ENCODE measurements at regions not wholly inside any gene's neighbourhood (a gene's known extent, or its start where the extent isn't known, plus 50 kb on each side); places are given as distances from the start of the nearest gene placed in this dataset.
"Not testable (repeated sequence)": the region's sequence is repeated elsewhere in the genome, so short reads cannot be mapped to it uniquely, and the experiment has no call there.

GRCh38 chr1:157352817-157353408 is 199.4 kb downstream of the FCRL5 start:
- intact Hi-C loops (cut with micrococcal nuclease) = no loop called here
- Mint-ChIP-seq H3K27ac (no peak overlapping the region), H3K4me1 (ENCODE audit: low read depth) (no peaks in the 10 kb centered on the region), H3K4me3 (no peak overlapping the region), H3K9me3 (no peaks in the 10 kb centered on the region), H3K27me3 (peaks cover 10% of the 10 kb centered on the region), H3K36me3 (ENCODE audit: low read depth) (no peaks in the 10 kb centered on the region)

GRCh38 chr1:157352216-157352615 is 200.1 kb downstream of the FCRL5 start:
- Mint-ChIP-seq H3K9me3 (no peaks in the 10 kb centered on the region), H3K36me3 (ENCODE audit: low read depth) (no peaks in the 10 kb centered on the region), H3K27me3 (peaks cover 16% of the 10 kb centered on the region), H3K27ac (no peak overlapping the region), H3K4me1 (ENCODE audit: low read depth) (no peaks in the 10 kb centered on the region), H3K4me3 (no peak overlapping the region)
- intact Hi-C loops (cut with micrococcal nuclease) = no loop called here

- H3K36me3 Mint-ChIP-seq (ENCODE audit: low read depth); H3K4me1 Mint-ChIP-seq (ENCODE audit: low read depth); H3K27ac Mint-ChIP-seq; H3K4me3 Mint-ChIP-seq; H3K9me3 Mint-ChIP-seq; intact Hi-C loops (cut with micrococcal nuclease): not testable (repeated sequence)
- H3K27me3 Mint-ChIP-seq = peaks cover 18% of the 10 kb centered on the region
Measured at GRCh38 chr1:157351800-157352199, 200.5 kb downstream of the FCRL5 start.

GRCh38 chr1:157348538-157349480 is 203.5 kb downstream of the FCRL5 start:
- intact Hi-C loops (cut with micrococcal nuclease) = no loop called here
- H3K27me3 Mint-ChIP-seq = peaks cover 30% of the 10 kb centered on the region
- no peak overlapping the region for H3K27ac Mint-ChIP-seq
- H3K4me1 Mint-ChIP-seq (ENCODE audit: low read depth) = no peaks in the 10 kb centered on the region
- H3K36me3 Mint-ChIP-seq (ENCODE audit: low read depth) = no peaks in the 10 kb centered on the region
- no peaks in the 10 kb centered on the region for H3K9me3 Mint-ChIP-seq
- no peak overlapping the region for H3K4me3 Mint-ChIP-seq

DNA sequence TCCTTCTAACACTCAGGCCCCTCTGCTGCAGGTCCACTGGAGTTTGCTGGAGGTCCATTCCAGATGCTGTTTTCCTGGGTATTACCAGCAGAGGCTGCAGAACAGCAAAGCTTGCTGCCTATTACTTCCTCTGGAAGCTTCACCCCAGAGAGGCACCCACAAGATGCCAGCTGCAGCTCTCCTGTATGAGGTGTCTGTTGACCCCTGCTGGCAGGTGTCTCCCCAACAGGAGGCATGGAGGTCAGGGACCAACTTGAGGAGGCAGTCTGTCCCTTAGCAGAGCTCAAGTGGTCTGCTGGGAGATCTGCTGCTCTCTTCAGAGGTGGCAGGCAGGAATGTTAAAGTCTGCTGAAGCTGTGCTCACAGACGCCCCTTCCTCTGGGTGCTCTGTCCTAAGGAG is 204.8 kb downstream of the FCRL5 start:
- intact Hi-C loops (cut with micrococcal nuclease) = no loop called here
- Mint-ChIP-seq H3K9me3 (no peaks in the 10 kb centered on the region), H3K27me3 (peaks cover 35% of the 10 kb centered on the region)

DNA sequence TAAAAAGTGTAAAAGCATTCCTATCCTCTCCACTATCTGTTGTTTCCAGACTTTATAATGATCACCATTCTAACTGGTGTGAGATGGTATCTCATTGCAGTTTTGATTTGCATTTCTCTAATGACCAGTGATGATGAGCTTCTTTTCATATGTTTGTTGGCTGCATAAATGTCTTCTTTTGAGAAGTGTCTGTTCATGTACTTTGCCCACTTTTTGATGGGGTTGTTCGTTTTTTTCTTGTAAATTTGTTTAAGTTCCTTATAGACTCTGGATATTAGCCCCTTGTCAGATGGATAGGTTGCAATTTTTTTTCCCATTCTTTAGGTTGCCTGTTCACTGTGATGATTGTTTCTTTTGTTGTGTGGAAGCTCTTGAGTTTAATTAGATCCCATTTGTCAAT is 199.6 kb upstream of the ETV3 start:
- intact Hi-C loops (cut with micrococcal nuclease); H3K27ac Mint-ChIP-seq; H3K36me3 Mint-ChIP-seq (ENCODE audit: low read depth); H3K4me3 Mint-ChIP-seq; H3K27me3 Mint-ChIP-seq: not testable (repeated sequence)
- H3K9me3 Mint-ChIP-seq = peaks cover 11% of the 10 kb centered on the region
- peaks cover 20% of the 10 kb centered on the region for H3K4me1 Mint-ChIP-seq (ENCODE audit: low read depth)

More for the DNA sequence above, 204.8 kb downstream of the FCRL5 start:
- H3K36me3 Mint-ChIP-seq (ENCODE audit: low read depth) = no peaks in the 10 kb centered on the region
- H3K4me3 Mint-ChIP-seq = no peak overlapping the region
- no peak overlapping the region for H3K27ac Mint-ChIP-seq
- no peaks in the 10 kb centered on the region for H3K4me1 Mint-ChIP-seq (ENCODE audit: low read depth)

- H3K4me3 Mint-ChIP-seq = no peak overlapping the region
Measured at GRCh38 chr1:157335056-157335455, 196.9 kb upstream of the ETV3 start.

DNA sequence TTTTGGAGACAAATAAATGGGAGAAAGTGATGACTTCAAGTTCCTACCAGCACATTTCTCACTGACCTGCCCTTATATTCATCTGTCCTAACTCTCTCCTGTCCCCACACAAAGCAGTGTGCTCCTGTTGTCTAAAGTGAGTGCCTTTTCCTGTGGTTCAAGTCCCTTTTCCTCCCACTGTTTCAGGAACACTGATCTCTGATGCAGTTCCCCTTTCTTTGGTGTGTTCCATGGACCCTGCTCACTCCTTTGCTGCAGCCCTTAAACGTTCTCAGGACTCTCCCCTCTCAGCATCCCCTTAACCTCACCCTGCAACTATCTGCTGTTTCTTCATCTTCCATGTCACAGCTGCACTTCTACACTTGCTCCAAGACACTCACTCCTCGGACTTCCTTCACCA is 195.8 kb upstream of the ETV3 start:
- no peaks in the 10 kb centered on the region for H3K27me3 Mint-ChIP-seq
- intact Hi-C loops (cut with micrococcal nuclease) = no loop called here
- H3K4me3 Mint-ChIP-seq = no peak overlapping the region
- H3K27ac Mint-ChIP-seq = peak overlapping the region; percentile 27
- peaks cover 20% of the 10 kb centered on the region for H3K9me3 Mint-ChIP-seq
- H3K4me1 Mint-ChIP-seq (ENCODE audit: low read depth) = peaks cover 20% of the 10 kb centered on the region
- H3K36me3 Mint-ChIP-seq (ENCODE audit: low read depth) = no peaks in the 10 kb centered on the region

More at GRCh38 chr1:157335056-157335455, 196.9 kb upstream of the ETV3 start:
- intact Hi-C loops (cut with micrococcal nuclease) = no loop called here
- peaks cover 20% of the 10 kb centered on the region for H3K9me3 Mint-ChIP-seq
- H3K27ac Mint-ChIP-seq = peak overlapping the region; percentile 27
- no peaks in the 10 kb centered on the region for H3K36me3 Mint-ChIP-seq (ENCODE audit: low read depth)
- H3K4me1 Mint-ChIP-seq (ENCODE audit: low read depth) = peaks cover 20% of the 10 kb centered on the region
- peaks cover 5% of the 10 kb centered on the region for H3K27me3 Mint-ChIP-seq

- H3K27ac Mint-ChIP-seq; H3K4me3 Mint-ChIP-seq; H3K27me3 Mint-ChIP-seq; H3K36me3 Mint-ChIP-seq (ENCODE audit: low read depth); intact Hi-C loops (cut with micrococcal nuclease); H3K9me3 Mint-ChIP-seq: not testable (repeated sequence)
- H3K4me1 Mint-ChIP-seq (ENCODE audit: low read depth) = peaks cover 15% of the 10 kb centered on the region
Measured at GRCh38 chr1:157330177-157330576, 192.0 kb upstream of the ETV3 start.

GRCh38 chr1:157328120-157328519 is 189.9 kb upstream of the ETV3 start:
- H3K4me3 Mint-ChIP-seq = not testable (repeated sequence)
- H3K27me3 Mint-ChIP-seq = peaks cover 14% of the 10 kb centered on the region

GRCh38 chr1:157326173-157326859 is 188.1 kb upstream of the ETV3 start:
- intact Hi-C loops (cut with micrococcal nuclease) = no loop called here

More at GRCh38 chr1:157328120-157328519, 189.9 kb upstream of the ETV3 start:
- intact Hi-C loops (cut with micrococcal nuclease); H3K27ac Mint-ChIP-seq; H3K36me3 Mint-ChIP-seq (ENCODE audit: low read depth); H3K9me3 Mint-ChIP-seq; H3K4me1 Mint-ChIP-seq (ENCODE audit: low read depth): not testable (repeated sequence)

GRCh38 chr1:157325220-157325619 is 187.0 kb upstream of the ETV3 start:
- H3K27ac Mint-ChIP-seq = no peak overlapping the region
- no peaks in the 10 kb centered on the region for H3K4me1 Mint-ChIP-seq (ENCODE audit: low read depth)
- intact Hi-C loops (cut with micrococcal nuclease) = no loop called here
- peaks cover 12% of the 10 kb centered on the region for H3K9me3 Mint-ChIP-seq
- peaks cover 17% of the 10 kb centered on the region for H3K27me3 Mint-ChIP-seq
- no peak overlapping the region for H3K4me3 Mint-ChIP-seq
- no peaks in the 10 kb centered on the region for H3K36me3 Mint-ChIP-seq (ENCODE audit: low read depth)

More at GRCh38 chr1:157326173-157326859, 188.1 kb upstream of the ETV3 start:
- Mint-ChIP-seq H3K36me3 (ENCODE audit: low read depth) (no peaks in the 10 kb centered on the region), H3K27ac (no peak overlapping the region), H3K27me3 (peaks cover 17% of the 10 kb centered on the region), H3K4me1 (ENCODE audit: low read depth) (no peaks in the 10 kb centered on the region), H3K9me3 (peaks cover 9% of the 10 kb centered on the region), H3K4me3 (no peak overlapping the region)

- H3K4me3 Mint-ChIP-seq; H3K27ac Mint-ChIP-seq; H3K36me3 Mint-ChIP-seq (ENCODE audit: low read depth); H3K4me1 Mint-ChIP-seq (ENCODE audit: low read depth); intact Hi-C loops (cut with micrococcal nuclease): not testable (repeated sequence)
- H3K9me3 Mint-ChIP-seq = peaks cover 44% of the 10 kb centered on the region
- peaks cover 24% of the 10 kb centered on the region for H3K27me3 Mint-ChIP-seq
Measured at GRCh38 chr1:157321972-157322371, 183.8 kb upstream of the ETV3 start.

DNA sequence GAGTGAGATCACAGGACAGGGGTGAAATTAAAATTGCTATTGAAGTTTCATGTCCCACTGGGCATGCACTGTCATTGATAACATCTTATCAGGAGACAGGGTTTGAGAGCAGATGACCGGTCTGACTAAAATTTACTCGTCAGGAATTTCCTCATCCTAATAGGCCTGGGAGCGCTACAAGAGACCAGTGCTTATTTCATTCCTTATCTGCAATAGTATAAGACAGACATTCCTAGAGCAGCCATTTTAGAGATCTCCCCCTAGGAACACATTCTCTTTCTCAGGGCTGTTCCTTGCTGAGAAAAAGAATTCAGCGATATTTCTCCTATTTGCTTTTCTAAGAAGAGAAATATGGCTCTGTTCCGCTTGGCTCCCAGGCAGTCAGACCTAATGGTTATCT is 181.4 kb upstream of the ETV3 start:
- H3K4me1 Mint-ChIP-seq (ENCODE audit: low read depth) = no peaks in the 10 kb centered on the region
- H3K27me3 Mint-ChIP-seq = peaks cover 21% of the 10 kb centered on the region
- H3K4me3 Mint-ChIP-seq = no peak overlapping the region
- peaks cover 54% of the 10 kb centered on the region for H3K9me3 Mint-ChIP-seq
- H3K36me3 Mint-ChIP-seq (ENCODE audit: low read depth) = no peaks in the 10 kb centered on the region
- H3K27ac Mint-ChIP-seq = no peak overlapping the region
- intact Hi-C loops (cut with micrococcal nuclease) = no loop called here
